ENCODE measurements at regions not wholly inside any gene's neighbourhood (a gene's known extent, or its start where the extent isn't known, plus 50 kb on each side); places are given as distances from the start of the nearest gene placed in this dataset.

DNA sequence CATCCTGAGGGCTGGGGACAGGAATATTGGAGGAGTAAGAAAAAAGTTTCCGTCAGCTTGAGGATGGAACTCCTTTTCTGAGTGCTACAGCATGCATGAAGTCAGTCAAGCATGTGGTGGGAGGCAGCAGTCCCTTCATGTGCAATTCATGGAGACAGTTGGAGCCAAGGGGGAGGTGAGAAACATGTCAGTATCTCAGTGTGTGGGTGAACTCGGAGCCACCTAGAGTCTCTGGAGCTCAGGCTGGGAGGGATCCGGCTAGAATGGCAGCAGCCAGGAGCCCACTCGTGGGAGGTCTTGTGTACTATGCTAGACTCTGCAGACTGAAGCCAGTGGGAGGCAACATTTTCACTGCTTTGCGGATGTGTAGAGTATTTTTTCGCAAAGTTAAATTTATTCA lies 60.3 kb downstream of the AVPR1A start:
- Histone ChIP-seq H3K36me3 (ENCODE audit: control insufficient read depth, insufficient read depth, low read length) (no peaks in the 10 kb centered on the region), H3K27me3 (ENCODE audit: control insufficient read depth, insufficient read depth, low read length) (no peaks in the 10 kb centered on the region), H3K4me3 (ENCODE audit: low read depth, low read length) (no peak overlapping the region)
- FAIRE-seq (no peak), DNase-seq (ENCODE audit: low read depth) (no peak)
- TF ChIP-seq, protein P1, sequence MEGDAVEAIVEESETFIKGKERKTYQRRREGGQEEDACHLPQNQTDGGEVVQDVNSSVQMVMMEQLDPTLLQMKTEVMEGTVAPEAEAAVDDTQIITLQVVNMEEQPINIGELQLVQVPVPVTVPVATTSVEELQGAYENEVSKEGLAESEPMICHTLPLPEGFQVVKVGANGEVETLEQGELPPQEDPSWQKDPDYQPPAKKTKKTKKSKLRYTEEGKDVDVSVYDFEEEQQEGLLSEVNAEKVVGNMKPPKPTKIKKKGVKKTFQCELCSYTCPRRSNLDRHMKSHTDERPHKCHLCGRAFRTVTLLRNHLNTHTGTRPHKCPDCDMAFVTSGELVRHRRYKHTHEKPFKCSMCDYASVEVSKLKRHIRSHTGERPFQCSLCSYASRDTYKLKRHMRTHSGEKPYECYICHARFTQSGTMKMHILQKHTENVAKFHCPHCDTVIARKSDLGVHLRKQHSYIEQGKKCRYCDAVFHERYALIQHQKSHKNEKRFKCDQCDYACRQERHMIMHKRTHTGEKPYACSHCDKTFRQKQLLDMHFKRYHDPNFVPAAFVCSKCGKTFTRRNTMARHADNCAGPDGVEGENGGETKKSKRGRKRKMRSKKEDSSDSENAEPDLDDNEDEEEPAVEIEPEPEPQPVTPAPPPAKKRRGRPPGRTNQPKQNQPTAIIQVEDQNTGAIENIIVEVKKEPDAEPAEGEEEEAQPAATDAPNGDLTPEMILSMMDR (IDR thresholded peaks at IDR 0.05; ENCODE audit: insufficient read depth, low read length, severe bottlenecking): no peak

DNA sequence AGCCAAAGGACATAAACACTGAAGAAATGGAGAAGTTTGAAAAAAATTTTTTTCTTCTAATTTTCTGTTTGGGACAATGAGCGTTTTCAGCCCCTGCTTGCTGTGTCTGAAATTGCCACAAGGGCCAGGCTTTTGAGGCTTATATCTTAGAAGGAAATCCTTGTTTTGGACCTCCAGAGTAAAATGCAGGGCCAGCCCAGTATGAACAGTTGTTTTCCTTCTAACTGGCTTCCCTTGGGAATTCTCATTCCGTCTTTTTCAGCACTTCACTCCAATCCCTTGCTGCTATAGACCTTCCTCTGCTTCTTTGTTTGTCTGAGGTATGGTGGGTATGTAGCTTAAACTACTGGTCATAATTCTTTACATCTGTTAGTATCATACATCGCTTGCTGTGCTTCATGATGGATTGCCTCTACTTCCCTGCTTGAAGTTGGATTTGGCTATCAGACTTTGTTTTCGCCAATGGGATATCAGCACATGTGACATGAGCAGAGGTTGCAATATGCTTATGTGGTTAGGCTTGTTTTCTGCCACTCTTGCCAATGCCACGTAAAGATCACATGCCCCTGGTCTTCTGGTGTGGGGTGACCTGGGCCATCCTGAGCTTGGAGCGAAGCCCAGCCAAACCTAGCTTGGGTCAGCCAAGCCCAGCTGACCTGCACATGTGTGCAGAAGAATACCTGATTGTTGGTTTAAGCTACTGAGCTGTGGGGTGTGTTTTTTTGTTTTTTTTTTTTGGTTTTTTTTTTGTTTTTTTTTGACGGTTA lies 64.7 kb downstream of the AVPR1A start:
- TF ChIP-seq, protein P1 (IDR thresholded peaks at IDR 0.05; ENCODE audit: insufficient read depth, low read length, severe bottlenecking): no peak
- H3K27me3 ChIP-seq (ENCODE audit: control insufficient read depth, insufficient read depth, low read length): no peaks in the 10 kb centered on the region
- no peak for FAIRE-seq
- no peak overlapping the region for H3K4me3 ChIP-seq (ENCODE audit: low read depth, low read length)
- H3K36me3 ChIP-seq (ENCODE audit: control insufficient read depth, insufficient read depth, low read length): no peaks in the 10 kb centered on the region
- no peak for DNase-seq (ENCODE audit: low read depth)

DNA sequence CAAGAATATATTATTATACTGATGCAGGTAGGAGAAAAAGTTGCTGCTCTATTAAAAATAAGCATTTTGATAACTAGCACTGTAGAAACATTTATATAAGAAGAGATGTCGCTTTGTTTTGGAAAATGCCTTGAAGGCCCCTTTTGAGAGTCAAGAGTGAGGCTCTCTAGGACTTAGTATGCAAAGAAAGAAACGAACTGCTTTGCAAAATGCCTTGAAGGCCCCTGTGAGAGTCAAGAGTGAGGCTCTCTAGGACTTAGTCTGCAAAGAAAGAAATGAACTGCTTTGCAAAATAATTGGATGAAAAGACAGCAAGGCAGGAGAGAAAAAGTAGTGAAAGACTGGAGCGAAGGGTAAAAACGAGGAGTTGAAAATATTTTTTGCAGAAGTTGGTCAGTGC lies 65.9 kb downstream of the AVPR1A start:
- TF ChIP-seq, protein P1 (IDR thresholded peaks at IDR 0.05; ENCODE audit: insufficient read depth, low read length, severe bottlenecking): no peak
- no peaks in the 10 kb centered on the region for H3K27me3 ChIP-seq (ENCODE audit: control insufficient read depth, insufficient read depth, low read length)
- DNase-seq (ENCODE audit: low read depth) (no peak), FAIRE-seq (no peak)
- H3K36me3 ChIP-seq (ENCODE audit: control insufficient read depth, insufficient read depth, low read length): no peaks in the 10 kb centered on the region
- no peak overlapping the region for H3K4me3 ChIP-seq (ENCODE audit: low read depth, low read length)

DNA sequence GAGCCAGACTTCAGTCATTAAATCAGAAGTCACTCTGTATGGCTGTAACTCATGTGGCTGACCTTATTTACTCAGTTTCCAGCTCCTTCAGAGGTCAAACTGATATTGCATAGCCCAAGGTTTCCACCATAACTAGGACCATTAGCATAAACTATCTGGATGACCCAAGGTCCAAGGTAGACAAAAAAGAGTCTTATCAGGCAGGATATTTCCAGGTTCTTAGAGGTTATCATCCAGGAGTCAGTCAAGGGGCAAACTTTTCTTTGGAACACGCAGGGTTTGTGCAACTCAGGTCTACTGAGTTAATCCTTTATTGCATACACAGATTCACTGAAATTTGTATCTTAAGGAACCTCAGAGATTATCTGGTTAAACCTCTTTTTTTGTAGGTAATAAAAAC lies 66.5 kb downstream of the AVPR1A start:
- no peak for DNase-seq (ENCODE audit: low read depth)
- Histone ChIP-seq H3K36me3 (ENCODE audit: control insufficient read depth, insufficient read depth, low read length) (no peaks in the 10 kb centered on the region), H3K27me3 (ENCODE audit: control insufficient read depth, insufficient read depth, low read length) (no peaks in the 10 kb centered on the region), H3K4me3 (ENCODE audit: low read depth, low read length) (no peak overlapping the region)
- TF ChIP-seq, protein P1 (IDR thresholded peaks at IDR 0.05; ENCODE audit: insufficient read depth, low read length, severe bottlenecking): no peak
- FAIRE-seq: no peak

DNA sequence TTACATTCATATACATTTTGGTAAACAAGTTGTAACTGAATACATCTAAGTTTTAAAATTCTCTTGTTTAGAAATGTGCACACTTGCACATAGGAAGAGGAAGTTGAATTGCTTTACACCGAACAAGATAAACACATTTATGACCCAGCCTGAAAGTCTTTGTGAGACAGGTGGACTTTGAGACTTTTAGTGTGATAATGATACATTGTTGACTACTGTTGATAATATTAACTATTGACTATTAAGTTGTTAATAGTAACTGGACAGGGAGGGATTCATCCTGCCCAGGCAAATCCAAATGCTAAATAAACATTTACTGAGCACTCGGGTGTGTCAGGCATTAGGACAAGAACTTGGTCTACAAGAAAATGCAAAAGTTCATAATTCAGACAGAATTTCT lies 68.0 kb downstream of the AVPR1A start:
- FAIRE-seq: no peak
- Histone ChIP-seq H3K36me3 (ENCODE audit: control insufficient read depth, insufficient read depth, low read length) (no peaks in the 10 kb centered on the region), H3K27me3 (ENCODE audit: control insufficient read depth, insufficient read depth, low read length) (no peaks in the 10 kb centered on the region), H3K4me3 (ENCODE audit: low read depth, low read length) (no peak overlapping the region)
- DNase-seq (ENCODE audit: low read depth): no peak
- TF ChIP-seq, protein P1 (IDR thresholded peaks at IDR 0.05; ENCODE audit: insufficient read depth, low read length, severe bottlenecking): no peak

Measured in bronchial epithelial cell (primary cell).